ENCODE measurements at regions not wholly inside any gene's neighbourhood (a gene's known extent, or its start where the extent isn't known, plus 50 kb on each side); places are given as distances from the start of the nearest gene placed in this dataset.

GRCh38 chr4:134999169-134999568, 797.6 kb upstream of the PABPC4L start:
- TF ChIP-seq EZH2 (IDR thresholded peaks at IDR 0.05; ENCODE audit: borderline replicate concordance) (no peak), CTCF (IDR thresholded peaks at IDR 0.05; ENCODE audit: poor library complexity) (no peak)
